ENCODE measurements at regions not wholly inside any gene's neighbourhood (a gene's known extent, or its start where the extent isn't known, plus 50 kb on each side); places are given as distances from the start of the nearest gene placed in this dataset.

DNA sequence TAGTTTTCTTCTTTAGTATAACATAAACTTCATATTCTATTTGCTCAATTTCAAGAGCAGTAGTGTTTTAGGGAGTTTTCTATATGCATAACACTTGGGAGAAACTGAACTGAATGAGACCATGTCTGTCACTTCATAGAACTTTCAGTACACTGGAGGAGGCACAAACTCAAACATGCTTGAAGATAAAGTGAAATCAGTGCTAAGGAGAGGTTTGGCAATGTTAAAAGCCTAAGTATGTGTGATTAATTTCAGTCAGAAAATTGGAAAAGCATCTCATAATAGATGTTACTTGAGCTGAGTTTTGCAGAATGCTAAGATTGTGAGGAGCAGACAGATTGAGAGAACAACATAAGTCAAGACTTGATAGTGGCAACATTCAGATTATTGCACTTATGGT, 411.2 kb upstream of the HS3ST1 start:
- TF ChIP-seq, protein P1, sequence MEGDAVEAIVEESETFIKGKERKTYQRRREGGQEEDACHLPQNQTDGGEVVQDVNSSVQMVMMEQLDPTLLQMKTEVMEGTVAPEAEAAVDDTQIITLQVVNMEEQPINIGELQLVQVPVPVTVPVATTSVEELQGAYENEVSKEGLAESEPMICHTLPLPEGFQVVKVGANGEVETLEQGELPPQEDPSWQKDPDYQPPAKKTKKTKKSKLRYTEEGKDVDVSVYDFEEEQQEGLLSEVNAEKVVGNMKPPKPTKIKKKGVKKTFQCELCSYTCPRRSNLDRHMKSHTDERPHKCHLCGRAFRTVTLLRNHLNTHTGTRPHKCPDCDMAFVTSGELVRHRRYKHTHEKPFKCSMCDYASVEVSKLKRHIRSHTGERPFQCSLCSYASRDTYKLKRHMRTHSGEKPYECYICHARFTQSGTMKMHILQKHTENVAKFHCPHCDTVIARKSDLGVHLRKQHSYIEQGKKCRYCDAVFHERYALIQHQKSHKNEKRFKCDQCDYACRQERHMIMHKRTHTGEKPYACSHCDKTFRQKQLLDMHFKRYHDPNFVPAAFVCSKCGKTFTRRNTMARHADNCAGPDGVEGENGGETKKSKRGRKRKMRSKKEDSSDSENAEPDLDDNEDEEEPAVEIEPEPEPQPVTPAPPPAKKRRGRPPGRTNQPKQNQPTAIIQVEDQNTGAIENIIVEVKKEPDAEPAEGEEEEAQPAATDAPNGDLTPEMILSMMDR (optimal IDR thresholded peaks at IDR 0.05 in 1 of 3, IDR thresholded peaks at IDR 0.05 in 1 of 3, conservative IDR thresholded peaks at IDR 0.05 in 1 of 3; ENCODE audit: extremely low read depth in 1 of 3, insufficient read depth in 2 of 3, low read length in 3 of 3) = no peak
- no peak for TF ChIP-seq EZH2 (IDR thresholded peaks at IDR 0.05; ENCODE audit: low read length)

All from keratinocyte (primary cell).